ENCODE measurements at regions not wholly inside any gene's neighbourhood (a gene's known extent, or its start where the extent isn't known, plus 50 kb on each side); places are given as distances from the start of the nearest gene placed in this dataset.
A peak's percentile ranks its signal among the peaks of the same experiment; 100 is the strongest.

DNA sequence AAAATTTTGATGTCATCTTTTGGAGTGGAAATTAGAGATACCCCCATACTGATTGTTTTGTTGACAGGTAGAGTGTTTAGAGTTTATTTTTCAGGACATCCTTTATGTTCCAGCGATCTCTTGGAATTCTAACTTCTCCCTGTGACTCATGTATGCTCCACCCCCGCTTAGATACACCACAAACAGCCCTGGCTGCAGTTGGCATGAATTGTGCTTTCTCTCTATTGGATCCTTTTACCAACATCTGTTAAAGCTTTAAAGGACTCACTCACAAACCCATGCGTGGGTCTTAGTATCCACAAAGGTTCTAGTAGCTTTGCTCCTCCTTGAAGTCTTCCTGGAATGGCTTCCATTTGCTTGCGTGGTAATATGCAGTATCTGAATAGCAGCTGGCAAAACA, 409.5 kb upstream of the POU3F3 start:
- Histone ChIP-seq H3K9ac (ENCODE audit: insufficient read depth in 1 of 2, low read length in 2 of 2) (no peak overlapping the region), H3K9me3 (ENCODE audit: control insufficient read depth in 4 of 4, insufficient read depth in 3 of 4, low read length in 3 of 4) (no peaks in the 10 kb centered on the region), H3K27me3 (ENCODE audit: control insufficient read depth in 3 of 3, insufficient read depth in 3 of 3, low read length in 2 of 3) (no peaks in the 10 kb centered on the region), H3K4me3 (no peak overlapping the region), H3K27ac (ENCODE audit: low read depth in 1 of 2, low read length in 1 of 2) (no peak overlapping the region), H3K36me3 (ENCODE audit: control insufficient read depth in 4 of 4, insufficient read depth in 4 of 4, low read length in 4 of 4) (no peaks in the 10 kb centered on the region), H3K4me1 (ENCODE audit: control insufficient read depth in 5 of 5, insufficient read depth in 5 of 5, low read length in 5 of 5) (no peaks in the 10 kb centered on the region)
- 86% methylated on average over 4 of the region's 4 CpGs for WGBS, 2 donors
- DNase-seq = no peak
- TF ChIP-seq, protein P1, sequence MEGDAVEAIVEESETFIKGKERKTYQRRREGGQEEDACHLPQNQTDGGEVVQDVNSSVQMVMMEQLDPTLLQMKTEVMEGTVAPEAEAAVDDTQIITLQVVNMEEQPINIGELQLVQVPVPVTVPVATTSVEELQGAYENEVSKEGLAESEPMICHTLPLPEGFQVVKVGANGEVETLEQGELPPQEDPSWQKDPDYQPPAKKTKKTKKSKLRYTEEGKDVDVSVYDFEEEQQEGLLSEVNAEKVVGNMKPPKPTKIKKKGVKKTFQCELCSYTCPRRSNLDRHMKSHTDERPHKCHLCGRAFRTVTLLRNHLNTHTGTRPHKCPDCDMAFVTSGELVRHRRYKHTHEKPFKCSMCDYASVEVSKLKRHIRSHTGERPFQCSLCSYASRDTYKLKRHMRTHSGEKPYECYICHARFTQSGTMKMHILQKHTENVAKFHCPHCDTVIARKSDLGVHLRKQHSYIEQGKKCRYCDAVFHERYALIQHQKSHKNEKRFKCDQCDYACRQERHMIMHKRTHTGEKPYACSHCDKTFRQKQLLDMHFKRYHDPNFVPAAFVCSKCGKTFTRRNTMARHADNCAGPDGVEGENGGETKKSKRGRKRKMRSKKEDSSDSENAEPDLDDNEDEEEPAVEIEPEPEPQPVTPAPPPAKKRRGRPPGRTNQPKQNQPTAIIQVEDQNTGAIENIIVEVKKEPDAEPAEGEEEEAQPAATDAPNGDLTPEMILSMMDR (IDR thresholded peaks at IDR 0.05; ENCODE audit: control extremely low read depth, extremely low read depth) = no peak
- no peak for ATAC-seq (ENCODE audit: insufficient read depth, low FRiP score)

DNA sequence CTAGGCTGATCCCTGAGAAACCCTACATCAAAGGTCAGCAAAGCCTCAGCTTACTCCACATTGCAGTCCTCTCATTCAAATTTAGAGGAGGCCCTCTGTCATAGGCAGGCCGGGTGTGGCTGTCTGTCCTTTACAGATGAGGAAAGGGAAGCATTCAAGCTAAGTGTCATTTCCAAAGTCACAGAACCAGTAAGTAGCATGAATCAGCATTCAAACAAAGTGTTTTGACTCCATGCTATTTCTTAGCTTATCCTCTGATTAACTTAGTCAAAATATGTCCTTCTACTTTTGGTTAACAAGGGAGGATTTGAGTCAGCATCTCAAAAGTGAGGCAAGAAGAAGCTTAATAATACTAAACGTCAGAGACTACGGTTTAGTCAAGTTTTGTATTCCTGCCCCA, 409.0 kb upstream of the POU3F3 start:
- Histone ChIP-seq H3K9ac (ENCODE audit: insufficient read depth in 1 of 2, low read length in 2 of 2) (no peak overlapping the region), H3K4me3 (no peak overlapping the region), H3K36me3 (ENCODE audit: control insufficient read depth in 4 of 4, insufficient read depth in 4 of 4, low read length in 4 of 4) (no peaks in the 10 kb centered on the region), H3K9me3 (ENCODE audit: control insufficient read depth in 4 of 4, insufficient read depth in 3 of 4, low read length in 3 of 4) (no peaks in the 10 kb centered on the region), H3K4me1 (ENCODE audit: control insufficient read depth in 5 of 5, insufficient read depth in 5 of 5, low read length in 5 of 5) (no peaks in the 10 kb centered on the region), H3K27ac (ENCODE audit: low read depth in 1 of 2, low read length in 1 of 2) (no peak overlapping the region), H3K27me3 (ENCODE audit: control insufficient read depth in 3 of 3, insufficient read depth in 3 of 3, low read length in 2 of 3) (no peaks in the 10 kb centered on the region)
- WGBS, 2 donors = 74 to 79% methylated on average over 3 of the region's 3 CpGs
- DNase-seq (no peak), ATAC-seq (ENCODE audit: insufficient read depth, low FRiP score) (no peak)
- TF ChIP-seq, protein P1 (IDR thresholded peaks at IDR 0.05; ENCODE audit: control extremely low read depth, extremely low read depth) = no peak

DNA sequence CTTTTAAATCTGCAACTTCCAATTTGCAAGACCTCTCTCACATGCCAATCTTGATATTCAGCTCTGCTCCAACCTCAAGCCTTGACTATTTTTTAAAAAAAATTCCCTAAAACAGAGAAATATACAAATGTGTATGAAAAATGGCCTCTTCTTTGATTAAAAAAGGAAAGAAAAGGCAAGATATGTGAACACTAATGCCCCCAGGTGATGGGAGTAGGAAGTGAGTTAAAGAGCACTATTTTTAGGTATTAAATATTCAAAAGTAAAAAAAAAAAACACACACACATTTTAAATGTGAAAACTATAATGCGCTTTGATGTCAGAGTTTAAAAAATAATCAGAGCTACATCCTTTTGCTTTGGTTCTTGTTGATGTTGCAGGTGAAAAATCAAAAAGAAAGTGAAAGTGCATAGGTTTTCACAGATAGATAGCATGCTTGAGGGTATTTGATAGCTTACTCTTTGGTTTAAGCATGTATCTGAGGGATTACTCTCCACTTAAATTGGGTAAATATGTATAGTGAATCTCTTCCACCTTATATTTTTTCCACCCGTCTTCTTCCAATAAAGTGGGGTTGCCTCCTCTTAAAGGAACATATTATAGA, 406.0 kb upstream of the POU3F3 start:
- Histone ChIP-seq H3K36me3 (ENCODE audit: control insufficient read depth in 4 of 4, insufficient read depth in 4 of 4, low read length in 4 of 4) (no peaks in the 10 kb centered on the region), H3K4me3 (no peak overlapping the region), H3K9me3 (ENCODE audit: control insufficient read depth in 4 of 4, insufficient read depth in 3 of 4, low read length in 3 of 4) (peaks cover 0 to 1% (median 0%) of the 10 kb centered on the region in 4 donors), H3K27me3 (ENCODE audit: control insufficient read depth in 3 of 3, insufficient read depth in 3 of 3, low read length in 2 of 3) (no peaks in the 10 kb centered on the region), H3K27ac (ENCODE audit: low read depth in 1 of 2, low read length in 1 of 2) (no peak overlapping the region), H3K9ac (ENCODE audit: insufficient read depth in 1 of 2, low read length in 2 of 2) (no peak overlapping the region), H3K4me1 (ENCODE audit: control insufficient read depth in 5 of 5, insufficient read depth in 5 of 5, low read length in 5 of 5) (peaks cover 0 to 4% (median 0%) of the 10 kb centered on the region in 5 donors)
- ATAC-seq (ENCODE audit: insufficient read depth, low FRiP score) = no peak
- 71 to 84% methylated on average over 2 of the region's 2 CpGs for WGBS, 2 donors
- DNase-seq = peak in 2 of 3 donors; percentile 13 to 17
- TF ChIP-seq, protein P1 (IDR thresholded peaks at IDR 0.05; ENCODE audit: control extremely low read depth, extremely low read depth) = no peak
